HG03439 (cell line): ENCODE measurements at regions not wholly inside any gene's neighbourhood (a gene's known extent, or its start where the extent isn't known, plus 50 kb on each side); places are given as distances from the start of the nearest gene placed in this dataset.

Source experiments
- ATAC-seq: cut with Tn5 transposase; IDR thresholded peaks from one replicate; pipeline ENCODE4 v1.9.1; 2021; ENCODE audit warnings: mild to moderate bottlenecking, moderate library complexity; ENCODE audit not compliant: unreplicated experiment

GRCh38 chr6:92648364-92649086 lies 770.8 kb downstream of the EPHA7 start:
- no peak for ATAC-seq

GRCh38 chr6:92647630-92648029 lies 771.7 kb downstream of the EPHA7 start:
- ATAC-seq: no peak

DNA sequence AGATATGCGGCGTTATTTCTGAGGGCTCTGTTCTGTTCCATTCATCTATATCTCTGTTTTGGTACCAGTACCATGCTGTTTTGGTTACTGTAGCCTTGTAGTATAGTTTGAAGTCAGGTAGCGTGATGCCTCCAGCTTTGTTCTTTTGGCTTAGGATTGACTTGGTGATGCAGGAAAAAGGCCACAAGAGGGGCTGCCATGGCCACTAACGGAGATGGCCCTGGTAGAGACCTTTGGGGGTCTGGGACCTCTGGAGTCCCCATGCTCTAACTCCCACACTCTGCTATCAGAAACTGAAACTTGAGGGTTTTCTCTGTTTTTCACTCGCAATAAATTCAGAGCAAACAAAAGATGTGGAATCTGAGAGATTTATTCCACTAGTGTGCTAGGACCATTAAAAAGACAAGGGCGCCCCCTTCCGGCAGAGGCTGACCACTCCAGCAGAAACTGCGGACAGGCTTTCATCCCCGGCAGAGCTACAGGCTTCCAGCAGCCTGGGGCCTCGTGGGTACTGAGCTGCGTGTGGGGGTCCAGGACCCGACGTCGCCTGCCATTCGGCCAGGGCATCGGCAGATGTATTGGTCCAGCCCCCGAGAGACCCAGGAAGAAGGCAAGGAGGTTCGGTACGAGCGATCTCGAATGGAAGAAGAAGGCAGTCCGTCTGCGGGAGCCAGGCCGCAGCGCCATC lies 775.1 kb downstream of the EPHA7 start:
- ATAC-seq: peak; percentile 53

DNA sequence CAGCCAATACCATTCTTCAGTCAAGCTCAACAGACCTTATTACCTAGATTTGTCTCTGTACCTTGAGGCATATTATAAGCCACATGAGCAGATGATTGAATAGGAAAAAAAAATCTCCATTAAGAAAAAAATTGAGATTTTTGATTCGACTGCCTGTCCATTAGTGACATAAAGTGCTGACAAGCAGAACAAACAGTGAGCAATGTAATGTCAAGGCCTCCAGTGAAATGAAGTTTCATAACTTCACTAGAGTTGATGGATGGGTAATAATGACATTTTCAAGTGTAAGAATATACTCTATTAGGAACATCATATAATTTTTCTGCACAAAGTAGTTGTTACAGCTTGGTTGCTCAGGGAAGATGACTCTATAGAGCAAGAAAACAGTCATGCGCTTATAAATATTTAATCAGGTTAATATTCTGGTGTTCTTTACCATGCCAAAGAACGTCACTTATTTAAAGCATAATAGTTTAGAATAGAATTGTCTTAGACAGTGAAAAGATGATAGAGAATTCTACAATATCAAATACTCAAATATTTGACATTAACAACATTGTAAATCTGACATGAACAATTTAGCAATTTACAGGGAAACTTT lies 783.7 kb downstream of the EPHA7 start:
- ATAC-seq: no peak

DNA sequence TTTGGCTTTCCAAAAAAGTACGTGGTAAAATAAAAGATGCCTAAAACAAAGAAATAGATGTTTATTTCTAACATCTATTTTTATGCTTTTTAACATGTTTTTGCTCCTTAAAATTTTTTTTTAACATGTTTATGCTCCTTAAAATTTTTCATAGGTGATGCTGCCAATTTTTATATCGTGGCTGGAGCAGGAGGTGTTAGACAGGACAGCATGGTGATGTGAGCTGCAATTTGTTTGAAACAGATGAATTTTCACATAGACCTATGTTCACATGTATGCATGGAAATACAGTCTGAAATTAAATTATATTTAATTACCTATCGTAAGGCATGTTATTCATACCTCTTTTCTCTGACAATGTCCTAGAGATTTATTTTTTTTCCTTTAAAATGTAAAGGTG lies 784.8 kb downstream of the EPHA7 start:
- ATAC-seq: no peak

GRCh38 chr6:92623431-92623830 lies 795.9 kb downstream of the EPHA7 start:
- no peak for ATAC-seq

DNA sequence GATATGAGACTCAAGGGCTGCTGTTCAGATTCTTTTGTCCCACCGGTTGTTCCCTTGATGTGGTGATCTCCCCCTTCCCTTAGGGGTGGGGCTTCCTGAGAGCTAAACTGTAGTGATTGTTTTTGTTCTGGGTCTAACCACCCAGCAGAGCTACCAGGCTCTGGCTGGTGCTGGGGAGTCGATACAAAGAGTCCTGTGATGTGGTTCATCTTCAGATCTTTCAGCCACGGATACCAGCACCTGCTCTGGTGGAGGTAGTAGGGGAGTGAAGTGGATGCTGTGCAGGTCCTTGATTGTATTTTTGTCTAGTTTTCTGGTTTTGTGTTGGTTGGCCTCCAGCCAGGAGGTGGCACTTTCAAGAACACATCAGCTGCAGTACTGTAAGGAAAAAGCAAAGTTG lies 801.6 kb downstream of the EPHA7 start:
- ATAC-seq: no peak

- ATAC-seq: no peak
Measured at GRCh38 chr6:92608751-92609150, 810.6 kb downstream of the EPHA7 start.

- ATAC-seq: no peak
Measured at GRCh38 chr6:92593201-92593600, 826.2 kb downstream of the EPHA7 start.

GRCh38 chr6:92589996-92590395 lies 829.4 kb downstream of the EPHA7 start:
- ATAC-seq: no peak

DNA sequence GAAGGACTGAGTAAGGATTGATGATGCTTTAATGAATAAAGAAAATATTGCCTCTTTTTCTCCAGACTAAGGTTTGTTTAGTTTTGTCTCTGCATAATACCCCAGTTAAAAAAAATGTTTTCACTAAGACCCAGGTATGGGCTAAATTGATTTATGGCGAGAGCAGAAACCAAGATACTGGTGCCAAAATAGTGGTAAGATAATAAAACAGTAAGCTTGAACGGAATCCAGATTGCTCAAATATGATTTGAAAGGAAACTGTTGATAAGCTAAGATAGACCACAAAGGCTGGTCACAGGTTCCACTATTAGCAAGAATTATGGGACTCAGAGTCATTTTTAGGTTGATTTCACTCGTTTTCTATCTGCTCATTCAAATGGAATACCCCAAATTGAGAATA lies 831.2 kb downstream of the EPHA7 start:
- no peak for ATAC-seq

GRCh38 chr6:92587525-92587924 lies 831.8 kb downstream of the EPHA7 start:
- no peak for ATAC-seq

DNA sequence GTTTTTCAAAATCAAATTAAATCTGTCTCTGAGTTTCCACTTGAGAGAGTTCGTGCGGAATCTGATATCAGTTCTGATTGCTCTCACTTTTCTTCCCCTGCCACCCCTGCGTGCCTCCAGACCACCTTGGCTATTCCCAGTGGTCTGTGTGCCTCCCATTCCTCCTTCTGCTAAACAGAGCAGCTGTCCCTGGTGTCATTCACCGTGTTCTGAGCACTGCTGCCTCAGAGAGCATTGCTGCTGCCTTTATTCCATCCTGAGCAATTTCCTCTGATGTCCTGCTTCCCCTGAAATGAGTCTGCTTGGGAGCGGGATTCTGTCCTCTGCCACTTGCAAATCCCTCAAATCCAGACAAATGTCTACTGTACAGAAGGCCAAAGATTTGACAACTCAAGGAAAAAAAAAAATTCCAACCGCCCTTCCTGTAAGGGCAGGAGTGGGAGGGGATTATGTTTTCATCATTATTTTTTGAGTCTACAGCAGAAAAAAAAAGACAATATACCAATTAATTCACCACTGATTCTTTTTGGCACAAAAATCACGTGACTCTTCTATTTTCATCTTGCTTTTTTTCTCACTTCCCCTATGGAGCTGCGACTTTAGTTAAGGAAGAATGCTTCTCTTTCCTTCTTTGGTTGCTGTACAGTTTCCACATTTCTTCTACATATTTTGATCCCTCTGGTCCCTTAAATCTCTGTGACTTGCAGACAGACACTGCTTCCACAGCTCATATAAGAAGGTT lies 833.0 kb downstream of the EPHA7 start:
- no peak for ATAC-seq

GRCh38 chr6:92582211-92582610 lies 837.1 kb downstream of the EPHA7 start:
- no peak for ATAC-seq

DNA sequence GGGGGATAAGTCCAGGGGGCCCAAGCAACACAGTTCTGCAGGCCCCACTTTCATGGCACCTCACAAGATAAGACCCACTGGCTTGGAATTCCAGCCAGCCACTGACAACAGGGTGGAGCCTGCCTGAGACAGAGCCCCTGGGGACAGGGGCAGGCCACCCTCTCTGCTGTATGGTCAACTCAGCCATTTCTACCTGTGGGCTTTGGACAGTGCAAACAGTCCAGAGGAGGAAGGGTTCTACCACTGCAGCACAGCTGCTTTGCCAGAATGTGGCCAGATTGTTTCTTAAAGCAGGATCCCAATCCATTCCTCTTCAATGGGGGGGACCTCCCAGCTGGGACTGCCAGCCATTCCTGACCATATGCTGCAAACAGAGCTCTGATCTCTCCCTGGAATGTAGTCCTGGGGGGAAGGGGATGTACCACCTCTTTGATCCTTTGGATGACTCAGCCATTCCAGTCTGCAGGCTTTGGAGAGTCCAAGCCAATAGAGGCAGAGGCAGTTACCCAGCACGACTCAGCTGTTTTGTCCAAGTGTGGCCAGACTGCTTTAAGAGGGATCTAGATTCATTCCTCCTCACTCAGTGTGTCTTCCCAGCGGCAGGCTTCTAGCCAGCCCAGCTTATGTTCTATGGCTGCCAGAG lies 842.2 kb downstream of the EPHA7 start:
- no peak for ATAC-seq

DNA sequence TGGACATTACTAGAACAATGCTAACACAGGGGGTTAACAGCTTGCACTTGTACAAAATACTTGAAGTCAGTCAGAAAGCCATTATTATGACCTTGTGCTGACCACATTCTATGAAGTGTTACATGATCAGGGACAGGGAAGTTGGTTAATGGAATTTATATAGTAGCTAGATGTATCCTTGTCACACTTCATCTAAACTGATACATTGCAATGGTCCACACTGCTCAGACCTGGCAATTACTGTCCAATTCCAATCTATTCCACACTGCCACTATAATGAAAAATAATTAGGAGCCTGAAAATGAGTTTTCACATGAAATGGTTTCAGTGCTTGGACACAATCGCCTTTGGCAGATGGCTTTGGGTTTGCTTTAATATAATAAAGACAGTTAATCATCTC lies 850.8 kb downstream of the EPHA7 start:
- ATAC-seq: no peak

GRCh38 chr6:92566632-92567031 lies 852.7 kb downstream of the EPHA7 start:
- ATAC-seq: no peak

- no peak for ATAC-seq
Measured at GRCh38 chr6:92564376-92564775, 855.0 kb downstream of the EPHA7 start.

DNA sequence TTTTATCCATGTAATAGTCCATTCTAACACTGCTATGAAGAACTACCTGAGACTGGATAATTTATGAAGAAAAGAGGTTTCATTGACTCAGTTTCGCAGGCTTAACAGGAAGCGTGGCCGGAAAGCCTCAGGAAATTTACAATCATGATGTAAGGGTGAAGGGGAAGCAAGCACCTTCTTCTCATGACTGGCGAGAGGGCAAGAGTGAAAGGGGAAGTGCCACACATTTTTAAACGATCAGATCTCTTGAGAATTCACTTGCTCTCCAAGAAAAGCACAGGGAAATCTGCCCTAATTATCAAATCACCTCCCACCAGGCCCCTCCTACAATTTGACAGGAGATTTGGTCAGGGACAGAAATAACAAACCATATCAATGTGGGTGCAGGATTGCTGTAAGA lies 859.7 kb downstream of the EPHA7 start:
- ATAC-seq: no peak

DNA sequence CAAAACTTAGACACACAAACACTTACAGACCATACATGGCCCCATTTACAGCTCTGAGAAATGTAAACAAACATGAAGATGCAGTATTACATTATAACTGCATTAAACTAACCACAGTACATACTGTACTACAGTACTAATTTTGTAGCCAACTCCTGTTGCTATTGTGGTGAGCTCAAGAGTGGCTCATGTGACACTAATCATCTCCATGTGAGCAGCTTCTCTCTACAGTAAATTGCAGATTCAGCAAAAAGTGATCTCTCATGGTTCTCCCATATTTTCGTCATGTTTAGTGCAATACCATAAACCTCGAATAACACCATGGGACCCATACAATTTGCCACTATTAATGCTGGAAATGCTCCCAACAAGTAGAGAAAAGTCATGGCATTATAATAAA lies 860.4 kb downstream of the EPHA7 start:
- no peak for ATAC-seq

GRCh38 chr6:92550501-92550900 lies 868.9 kb downstream of the EPHA7 start:
- ATAC-seq: no peak
